ENCODE measurements at regions not wholly inside any gene's neighbourhood (a gene's known extent, or its start where the extent isn't known, plus 50 kb on each side); places are given as distances from the start of the nearest gene placed in this dataset.

GRCh38 chr20:40319056-40319455 is 370.0 kb downstream of the MAFB start:
- H3K27ac ChIP-seq (replicated peaks) = no peak overlapping the region
- no peak for DNase-seq (ENCODE audit: low read depth in 1 of 2, low spot score in 1 of 2)
- TF ChIP-seq CTCF (IDR thresholded peaks at IDR 0.05; ENCODE audit: insufficient read depth, low read length) (no peak), POLR2AphosphoS5 (IDR thresholded peaks at IDR 0.05; ENCODE audit: low read depth) (no peak), SPI1 (IDR thresholded peaks at IDR 0.05; ENCODE audit: borderline replicate concordance, low read depth) (no peak), REST (IDR thresholded peaks at IDR 0.05; ENCODE audit: insufficient replicate concordance, low read depth) (no peak), GABPA (IDR thresholded peaks at IDR 0.05; ENCODE audit: low read depth) (no peak)
- no peak overlapping the region for H3K4me3 ChIP-seq (replicated peaks; ENCODE audit: insufficient read depth, low read length)
- no peaks in the 10 kb centered on the region for H3K27me3 ChIP-seq (ENCODE audit: insufficient read depth, poor library complexity, severe bottlenecking)

GRCh38 chr20:40317156-40317790 is 371.8 kb downstream of the MAFB start:
- Histone ChIP-seq H3K4me3 (replicated peaks; ENCODE audit: insufficient read depth, low read length) (no peak overlapping the region), H3K27ac (replicated peaks) (no peak overlapping the region), H3K27me3 (ENCODE audit: insufficient read depth, poor library complexity, severe bottlenecking) (peaks cover 2% of the 10 kb centered on the region)
- TF ChIP-seq POLR2AphosphoS5 (IDR thresholded peaks at IDR 0.05; ENCODE audit: low read depth) = no peak
- TF ChIP-seq REST (IDR thresholded peaks at IDR 0.05; ENCODE audit: insufficient replicate concordance, low read depth) = no peak
- no peak for TF ChIP-seq GABPA (IDR thresholded peaks at IDR 0.05; ENCODE audit: low read depth)
- TF ChIP-seq SPI1 (IDR thresholded peaks at IDR 0.05; ENCODE audit: borderline replicate concordance, low read depth) = no peak
- TF ChIP-seq CTCF (IDR thresholded peaks at IDR 0.05; ENCODE audit: insufficient read depth, low read length) = no peak
- DNase-seq (ENCODE audit: low read depth in 1 of 2, low spot score in 1 of 2) = no peak

DNA sequence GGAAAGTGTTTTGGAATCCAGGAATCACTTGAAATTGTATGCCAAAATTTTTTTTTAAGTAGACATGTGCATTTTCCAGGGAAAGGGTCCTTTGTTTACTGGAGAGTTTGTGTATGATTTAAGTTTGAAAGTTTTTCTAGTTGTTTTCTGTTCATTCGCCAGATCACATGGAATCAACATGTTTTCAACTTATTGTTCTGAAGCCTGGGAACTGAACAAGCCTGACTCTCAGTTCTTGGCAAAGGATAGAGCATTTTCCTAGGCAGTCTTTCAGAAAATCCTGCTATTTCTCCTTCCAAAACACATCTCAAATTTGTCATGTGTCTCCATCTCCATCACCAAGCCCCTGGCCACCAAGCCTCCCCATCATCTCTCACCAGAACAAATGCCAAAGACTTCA is 374.8 kb downstream of the MAFB start:
- no peak for TF ChIP-seq SPI1 (IDR thresholded peaks at IDR 0.05; ENCODE audit: borderline replicate concordance, low read depth)
- no peak for TF ChIP-seq CTCF (IDR thresholded peaks at IDR 0.05; ENCODE audit: insufficient read depth, low read length)
- TF ChIP-seq POLR2AphosphoS5 (IDR thresholded peaks at IDR 0.05; ENCODE audit: low read depth) = no peak
- TF ChIP-seq REST (IDR thresholded peaks at IDR 0.05; ENCODE audit: insufficient replicate concordance, low read depth) = no peak
- TF ChIP-seq GABPA (IDR thresholded peaks at IDR 0.05; ENCODE audit: low read depth) = no peak
- peaks cover 2% of the 10 kb centered on the region for H3K27me3 ChIP-seq (ENCODE audit: insufficient read depth, poor library complexity, severe bottlenecking)
- H3K4me3 ChIP-seq (replicated peaks; ENCODE audit: insufficient read depth, low read length) = no peak overlapping the region
- no peak overlapping the region for H3K27ac ChIP-seq (replicated peaks)
- no peak for DNase-seq (ENCODE audit: low read depth in 1 of 2, low spot score in 1 of 2)
